ENCODE measurements at regions not wholly inside any gene's neighbourhood (a gene's known extent, or its start where the extent isn't known, plus 50 kb on each side); places are given as distances from the start of the nearest gene placed in this dataset.

DNA sequence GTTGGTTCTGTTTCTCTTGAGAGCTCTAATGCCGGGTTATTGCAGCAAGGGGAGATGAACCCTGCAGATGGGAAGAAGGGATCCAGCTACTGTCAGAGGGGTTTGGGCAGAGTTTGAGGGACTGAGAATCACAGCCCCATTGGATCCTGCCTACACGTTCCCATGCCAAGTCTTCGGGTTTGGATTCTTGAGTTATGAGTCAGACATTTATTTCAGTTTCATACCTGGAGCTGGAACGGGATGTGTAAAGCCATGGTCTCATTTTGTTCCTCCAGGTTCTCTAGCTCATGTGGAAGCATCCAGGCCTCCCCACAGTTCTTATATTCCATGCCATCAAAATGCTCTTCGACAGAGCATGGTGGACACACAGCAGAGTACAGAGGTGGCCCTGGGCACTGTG lies 275.4 kb upstream of the IRX4 start:
- TF ChIP-seq, protein P1, sequence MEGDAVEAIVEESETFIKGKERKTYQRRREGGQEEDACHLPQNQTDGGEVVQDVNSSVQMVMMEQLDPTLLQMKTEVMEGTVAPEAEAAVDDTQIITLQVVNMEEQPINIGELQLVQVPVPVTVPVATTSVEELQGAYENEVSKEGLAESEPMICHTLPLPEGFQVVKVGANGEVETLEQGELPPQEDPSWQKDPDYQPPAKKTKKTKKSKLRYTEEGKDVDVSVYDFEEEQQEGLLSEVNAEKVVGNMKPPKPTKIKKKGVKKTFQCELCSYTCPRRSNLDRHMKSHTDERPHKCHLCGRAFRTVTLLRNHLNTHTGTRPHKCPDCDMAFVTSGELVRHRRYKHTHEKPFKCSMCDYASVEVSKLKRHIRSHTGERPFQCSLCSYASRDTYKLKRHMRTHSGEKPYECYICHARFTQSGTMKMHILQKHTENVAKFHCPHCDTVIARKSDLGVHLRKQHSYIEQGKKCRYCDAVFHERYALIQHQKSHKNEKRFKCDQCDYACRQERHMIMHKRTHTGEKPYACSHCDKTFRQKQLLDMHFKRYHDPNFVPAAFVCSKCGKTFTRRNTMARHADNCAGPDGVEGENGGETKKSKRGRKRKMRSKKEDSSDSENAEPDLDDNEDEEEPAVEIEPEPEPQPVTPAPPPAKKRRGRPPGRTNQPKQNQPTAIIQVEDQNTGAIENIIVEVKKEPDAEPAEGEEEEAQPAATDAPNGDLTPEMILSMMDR (IDR thresholded peaks at IDR 0.05; ENCODE audit: extremely low read depth in 1 of 2, insufficient read depth in 1 of 2, low read depth in 1 of 2, low read length in 2 of 2) = no peak
- TF ChIP-seq POLR2A (IDR thresholded peaks at IDR 0.05; ENCODE audit: low read depth, low read length) = no peak
- TF ChIP-seq, protein P2, sequence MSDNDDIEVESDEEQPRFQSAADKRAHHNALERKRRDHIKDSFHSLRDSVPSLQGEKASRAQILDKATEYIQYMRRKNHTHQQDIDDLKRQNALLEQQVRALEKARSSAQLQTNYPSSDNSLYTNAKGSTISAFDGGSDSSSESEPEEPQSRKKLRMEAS (IDR thresholded peaks at IDR 0.05; ENCODE audit: insufficient read depth, insufficient read length) = no peak
- no peak for TF ChIP-seq FOS (IDR thresholded peaks at IDR 0.05; ENCODE audit: borderline replicate concordance, insufficient read depth, low read length)
- no peak for TF ChIP-seq MYC (IDR thresholded peaks at IDR 0.05; ENCODE audit: low read depth, low read length)
- TF ChIP-seq EZH2 (IDR thresholded peaks at IDR 0.05; ENCODE audit: borderline replicate concordance, low read depth, low read length, severe bottlenecking) = no peak

Data from endothelial cell of umbilical vein (primary cell).